ENCODE measurements at regions not wholly inside any gene's neighbourhood (a gene's known extent, or its start where the extent isn't known, plus 50 kb on each side); places are given as distances from the start of the nearest gene placed in this dataset.

GRCh38 chr5:3217771-3218495, 377.7 kb upstream of the IRX1 start:
- no peak for DNase-seq

- no peak for DNase-seq
Observed at GRCh38 chr5:3217114-3217513, 378.5 kb upstream of the IRX1 start.

GRCh38 chr5:3216386-3216785, 379.2 kb upstream of the IRX1 start:
- DNase-seq, result no peak

- DNase-seq, result no peak
Observed at GRCh38 chr5:3214838-3215374, 380.7 kb upstream of the IRX1 start.

GRCh38 chr5:3214396-3214795, 381.2 kb upstream of the IRX1 start:
- DNase-seq, result no peak

GRCh38 chr5:3212869-3213268, 382.8 kb upstream of the IRX1 start:
- DNase-seq, result no peak

- DNase-seq, result no peak
Observed at GRCh38 chr5:3210531-3210930, 385.1 kb upstream of the IRX1 start.

GRCh38 chr5:3209918-3210317, 385.7 kb upstream of the IRX1 start:
- DNase-seq, result no peak

GRCh38 chr5:3202570-3202969, 393.1 kb upstream of the IRX1 start:
- no peak for DNase-seq

- no peak for DNase-seq
Observed at GRCh38 chr5:3201941-3202340, 393.7 kb upstream of the IRX1 start.

GRCh38 chr5:3201121-3201520, 394.5 kb upstream of the IRX1 start:
- DNase-seq, result no peak

- no peak for DNase-seq
Observed at GRCh38 chr5:3199962-3200755, 395.5 kb upstream of the IRX1 start.

GRCh38 chr5:3198074-3198449, 397.6 kb upstream of the IRX1 start:
- DNase-seq, result no peak

GRCh38 chr5:3197304-3198073, 398.1 kb upstream of the IRX1 start:
- no peak for DNase-seq

- DNase-seq, result no peak
Observed at GRCh38 chr5:3195994-3196393, 399.6 kb upstream of the IRX1 start.

- DNase-seq, result no peak
Observed at GRCh38 chr5:3194684-3195083, 400.9 kb upstream of the IRX1 start.

GRCh38 chr5:3194271-3194670, 401.4 kb upstream of the IRX1 start:
- DNase-seq, result no peak

- DNase-seq, result no peak
Observed at GRCh38 chr5:3191585-3191984, 404.0 kb upstream of the IRX1 start.

- DNase-seq, result no peak
Observed at GRCh38 chr5:3190930-3191329, 404.7 kb upstream of the IRX1 start.

- DNase-seq, result no peak
Observed at GRCh38 chr5:3190433-3190832, 405.2 kb upstream of the IRX1 start.

GRCh38 chr5:3187771-3188425, 407.7 kb upstream of the IRX1 start:
- no peak for DNase-seq

GRCh38 chr5:3186736-3187405, 408.8 kb upstream of the IRX1 start:
- DNase-seq, result no peak

All from NCI-H69 (cell line).